Endothelial cell of umbilical vein (primary cell): ENCODE measurements at regions not wholly inside any gene's neighbourhood (a gene's known extent, or its start where the extent isn't known, plus 50 kb on each side); places are given as distances from the start of the nearest gene placed in this dataset.

Experiments
- BruUV-seq: library from RNA; stranded (reverse); fragments of 400-500 nt; replicated peaks from 2 replicates; lab custom pipeline; 2021; lab: Mats Ljungman, UMichigan
- CTCF ChIA-PET: fragments of 300-600, 350-600 bp; sonication (Branson Sonifier 250); formaldehyde crosslinking; loops from one replicate; lab custom pipeline; 2021; ENCODE audit warnings: antibody characterized with exemption, inconsistent platforms; lab: Charles Lee
- POLR2A ChIA-PET: fragments of 300-600, 350-600 bp; sonication (Branson Sonifier 250); formaldehyde crosslinking; loops from one replicate; lab custom pipeline; 2021; ENCODE audit warnings: antibody characterized with exemption, inconsistent platforms; lab: Charles Lee
- DNase-seq: peaks from one replicate; pipeline ENCODE4 v3.0.0-alpha.2; 2011; ENCODE audit warnings: low read depth, low spot score
- FAIRE-seq: peaks from 2 replicates; lab custom pipeline; 2011; peaks lifted over from hg19 to GRCh38; lab: Jason Lieb, UNC
- H2AFZ ChIP-seq: 2 replicates; pipeline ENCODE4 v1.6.0; 2012; ENCODE audit warnings: low read depth, low read length, control low read depth, inconsistent platforms
- H3K27ac ChIP-seq: 2 replicates; pipeline ENCODE4 v1.5.1; 2011; ENCODE audit warnings: low read depth, mild to moderate bottlenecking, control low read depth, low read length, moderate library complexity; ENCODE audit not compliant: insufficient read depth
- H3K27me3 ChIP-seq, 2 experiments: 2 replicates each; pipeline versions ENCODE4 v1.6.0 to v1.6.1; 2011; ENCODE audit warnings: low read length in 2 of 2, mixed read lengths in 1 of 2; ENCODE audit not compliant: control insufficient read depth in 2 of 2, insufficient read depth in 2 of 2
- H3K36me3 ChIP-seq, 2 experiments: 2 replicates in 1 of 2; 3 replicates in 1 of 2; pipeline ENCODE4 v1.5.1; 2011; ENCODE audit warnings: low read length in 2 of 2, mild to moderate bottlenecking in 1 of 2, moderate library complexity in 1 of 2; ENCODE audit not compliant: control insufficient read depth in 2 of 2, insufficient read depth in 2 of 2; ENCODE audit errors: extremely low read depth in 1 of 2
- H3K4me1 ChIP-seq: 3 replicates; pipeline ENCODE4 v1.5.1; 2011; ENCODE audit warnings: mild to moderate bottlenecking, low read length; ENCODE audit not compliant: control insufficient read depth, insufficient read depth; ENCODE audit errors: extremely low read depth
- H3K4me2 ChIP-seq: 2 replicates; pipeline ENCODE4 v1.6.1; 2011; ENCODE audit warnings: low read length, control low read depth, mixed read lengths; ENCODE audit not compliant: insufficient read depth
- H3K4me3 ChIP-seq, 3 experiments: fragments of 200-600 bp in 1 of 3; sonication (generic), shearing (Covaris generic) in 1 of 3; replicated peaks in 1 of 3; 2 replicates each; pipeline ENCODE4 v1.5.1; 2011 to 2016; ENCODE audit warnings: control low read depth in 3 of 3, low read length in 3 of 3, mild to moderate bottlenecking in 2 of 3, inconsistent platforms in 1 of 3, low read depth in 1 of 3, moderate library complexity in 1 of 3; ENCODE audit not compliant: insufficient read depth in 1 of 3
- H3K79me2 ChIP-seq: 2 replicates; pipeline ENCODE4 v1.6.0; 2012; ENCODE audit warnings: low read length, inconsistent platforms; ENCODE audit not compliant: control insufficient read depth, insufficient read depth
- H3K9ac ChIP-seq: replicated peaks from 2 replicates; pipeline ENCODE3; 2011; ENCODE audit warnings: low read length, control low read depth; ENCODE audit not compliant: insufficient read depth; ENCODE audit errors: extremely low read depth
- H3K9me1 ChIP-seq: replicated peaks from 3 replicates; pipeline ENCODE4 v1.6.0; 2011; ENCODE audit warnings: mild to moderate bottlenecking, low read length; ENCODE audit not compliant: control insufficient read depth, insufficient read depth; ENCODE audit errors: extremely low read depth
- H3K9me3 ChIP-seq: replicated peaks from 2 replicates; pipeline ENCODE4 v1.5.1; 2012; ENCODE audit warnings: low read length, inconsistent platforms; ENCODE audit not compliant: control insufficient read depth, insufficient read depth
- H4K20me1 ChIP-seq: replicated peaks from 2 replicates; pipeline ENCODE3; 2011; ENCODE audit warnings: mild to moderate bottlenecking, low read length; ENCODE audit not compliant: control insufficient read depth, insufficient read depth; ENCODE audit errors: extremely low read depth
- EZH2 ChIP-seq: IDR thresholded peaks from 2 replicates; pipeline ENCODE4 v1.6.1; 2012; ENCODE audit warnings: borderline replicate concordance, low read depth, mild to moderate bottlenecking, moderate library complexity, low read length, inconsistent platforms; ENCODE audit not compliant: severe bottlenecking
- FOS ChIP-seq: IDR thresholded peaks from 2 replicates; pipeline ENCODE4 v1.6.1; 2011; ENCODE audit warnings: mild to moderate bottlenecking, low read length, moderate library complexity, borderline replicate concordance; ENCODE audit not compliant: insufficient read depth
- GATA2 ChIP-seq: IDR thresholded peaks from 2 replicates; pipeline ENCODE4 v1.7.0; 2011; ENCODE audit warnings: low read depth, mild to moderate bottlenecking, moderate library complexity, mixed read lengths, low read length; ENCODE audit not compliant: insufficient read length, insufficient read depth
- JUN ChIP-seq: IDR thresholded peaks from 2 replicates; pipeline ENCODE4 v1.6.1; 2011; ENCODE audit warnings: borderline replicate concordance, low read depth; ENCODE audit not compliant: insufficient read length, insufficient read depth
- MYC ChIP-seq: IDR thresholded peaks from one replicate; pipeline ENCODE4 v1.6.1; 2011; ENCODE audit warnings: mild to moderate bottlenecking, low read depth, low read length
- POLR2A ChIP-seq: IDR thresholded peaks from 2 replicates; pipeline ENCODE4 v1.6.1; 2012; ENCODE audit warnings: low read depth, mild to moderate bottlenecking, control low read depth, low read length
- POLR2AphosphoS5 ChIP-seq: IDR thresholded peaks from 2 replicates; pipeline ENCODE4 v1.6.1; 2012; ENCODE audit warnings: low read depth, mild to moderate bottlenecking, control low read depth, low read length, moderate library complexity; ENCODE audit not compliant: insufficient read depth
- dilution Hi-C: fragments of 300-500 bp; cut with MboI; formaldehyde crosslinking; loops from one replicate; pipeline ENCODE4 v1.15.0; 2019; ENCODE audit warnings: low sequenced_read_pairs; ENCODE audit not compliant: extremely low pct_ligation_motif_present
- intact Hi-C: fragments of 100-400 bp; cut with micrococcal nuclease; formaldehyde crosslinking; loops from one replicate; pipeline ENCODE4 v1.10.0; 2022
- TF ChIP-seq, protein P1 (sequence below): IDR thresholded peaks from 2 replicates; pipeline ENCODE4 v1.6.1; 2011; ENCODE audit not compliant: insufficient read depth, insufficient read length
- TF ChIP-seq, protein P2 (sequence below), 2 donors: IDR thresholded peaks; 1 replicate in 1 of 2; 2 replicates in 1 of 2; pipeline ENCODE4 v1.5.1; 2011; ENCODE audit warnings: low read length in 2 of 2, mild to moderate bottlenecking in 2 of 2, moderate library complexity in 2 of 2, control low read depth in 1 of 2, inconsistent platforms in 1 of 2, low read depth in 1 of 2; ENCODE audit not compliant: insufficient read depth in 1 of 2; ENCODE audit errors: extremely low read depth in 1 of 2

DNA sequence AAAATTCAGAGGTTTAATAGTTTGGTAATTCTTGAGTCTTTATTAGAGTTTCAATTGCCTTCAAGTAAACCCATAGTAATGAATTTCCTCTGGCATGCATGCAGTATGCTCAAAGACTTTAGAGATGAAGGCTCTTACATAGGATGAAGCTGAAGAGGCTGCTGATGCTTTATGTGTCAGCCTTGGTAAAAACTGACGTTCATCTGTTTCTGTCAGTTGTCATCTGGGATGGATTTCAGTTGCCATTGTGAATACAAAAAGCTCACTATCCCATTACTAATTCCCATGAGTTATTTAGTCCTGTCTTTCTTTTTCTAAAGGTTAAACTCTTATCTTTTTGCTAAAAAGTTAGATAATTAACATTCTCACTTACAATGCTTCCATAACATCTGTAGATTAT, 136.9 kb upstream of the GBE1 start:
- intact Hi-C loops (no loop called here), dilution Hi-C loops (no loop called here)
- Histone ChIP-seq H4K20me1 (no peaks in the 10 kb centered on the region), H3K4me1 (no peaks in the 10 kb centered on the region), H3K36me3 (no peaks in the 10 kb centered on the region), H3K27me3 (peaks cover 0 to 5% of the 10 kb centered on the region in 2 experiments), H2AFZ (no peak overlapping the region), H3K4me2 (no peak overlapping the region), H3K4me3 (no peak overlapping the region), H3K79me2 (no peaks in the 10 kb centered on the region), H3K9me3 (no peaks in the 10 kb centered on the region), H3K9me1 (no peaks in the 10 kb centered on the region), H3K9ac (no peak overlapping the region), H3K27ac (no peak overlapping the region)
- ChIA-PET CTCF (interaction anchor here (0.9 to 1.6 kb wide), 3 partner anchors 9 to 244 kb away, joined by 3 to 6 read pairs (median 4); no protein-coding TSS in a partner anchor), POLR2A (no interaction called here)
- FAIRE-seq (no peak), DNase-seq (no peak)
- TF ChIP-seq, protein P1, sequence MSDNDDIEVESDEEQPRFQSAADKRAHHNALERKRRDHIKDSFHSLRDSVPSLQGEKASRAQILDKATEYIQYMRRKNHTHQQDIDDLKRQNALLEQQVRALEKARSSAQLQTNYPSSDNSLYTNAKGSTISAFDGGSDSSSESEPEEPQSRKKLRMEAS, result no peak
- TF ChIP-seq POLR2AphosphoS5, result no peak
- TF ChIP-seq GATA2, result no peak
- no peak for TF ChIP-seq FOS
- TF ChIP-seq POLR2A, result no peak
- no TSS peak for BruUV-seq

DNA sequence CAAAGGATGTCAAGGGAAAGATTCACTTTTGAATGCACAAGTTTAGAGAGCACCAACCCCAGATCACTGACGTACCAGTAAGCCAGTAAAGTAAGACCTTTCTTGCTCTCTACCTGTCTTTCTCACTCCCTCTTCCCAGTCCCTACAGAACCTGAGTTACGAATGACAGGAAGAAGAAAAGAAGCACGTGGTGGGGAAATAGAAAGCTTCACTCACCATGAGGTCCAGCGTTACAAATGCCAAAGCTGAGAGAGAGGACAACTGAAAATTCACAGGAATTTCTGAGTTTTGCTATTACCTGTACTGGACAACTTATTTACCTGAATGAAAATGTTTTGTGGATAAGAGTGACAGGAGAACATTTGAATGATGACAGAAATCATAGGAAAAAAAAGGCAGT, 133.2 kb upstream of the GBE1 start:
- Histone ChIP-seq H3K36me3 (no peaks in the 10 kb centered on the region), H3K9me3 (no peaks in the 10 kb centered on the region), H2AFZ (no peak overlapping the region), H3K27me3 (peaks cover 0 to 2% of the 10 kb centered on the region in 2 experiments), H3K9me1 (no peaks in the 10 kb centered on the region), H3K4me1 (no peaks in the 10 kb centered on the region), H4K20me1 (no peaks in the 10 kb centered on the region), H3K4me2 (no peak overlapping the region), H3K27ac (no peak overlapping the region), H3K4me3 (no peak overlapping the region), H3K79me2 (no peaks in the 10 kb centered on the region), H3K9ac (no peak overlapping the region)
- TF ChIP-seq MYC, result no peak
- TF ChIP-seq, protein P1, result no peak
- no peak for TF ChIP-seq EZH2
- no peak for TF ChIP-seq POLR2A
- TF ChIP-seq GATA2, result no peak
- TF ChIP-seq, protein P2, sequence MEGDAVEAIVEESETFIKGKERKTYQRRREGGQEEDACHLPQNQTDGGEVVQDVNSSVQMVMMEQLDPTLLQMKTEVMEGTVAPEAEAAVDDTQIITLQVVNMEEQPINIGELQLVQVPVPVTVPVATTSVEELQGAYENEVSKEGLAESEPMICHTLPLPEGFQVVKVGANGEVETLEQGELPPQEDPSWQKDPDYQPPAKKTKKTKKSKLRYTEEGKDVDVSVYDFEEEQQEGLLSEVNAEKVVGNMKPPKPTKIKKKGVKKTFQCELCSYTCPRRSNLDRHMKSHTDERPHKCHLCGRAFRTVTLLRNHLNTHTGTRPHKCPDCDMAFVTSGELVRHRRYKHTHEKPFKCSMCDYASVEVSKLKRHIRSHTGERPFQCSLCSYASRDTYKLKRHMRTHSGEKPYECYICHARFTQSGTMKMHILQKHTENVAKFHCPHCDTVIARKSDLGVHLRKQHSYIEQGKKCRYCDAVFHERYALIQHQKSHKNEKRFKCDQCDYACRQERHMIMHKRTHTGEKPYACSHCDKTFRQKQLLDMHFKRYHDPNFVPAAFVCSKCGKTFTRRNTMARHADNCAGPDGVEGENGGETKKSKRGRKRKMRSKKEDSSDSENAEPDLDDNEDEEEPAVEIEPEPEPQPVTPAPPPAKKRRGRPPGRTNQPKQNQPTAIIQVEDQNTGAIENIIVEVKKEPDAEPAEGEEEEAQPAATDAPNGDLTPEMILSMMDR (IDR thresholded peaks at IDR 0.05; ENCODE audit: extremely low read depth in 1 of 2, insufficient read depth in 1 of 2, low read depth in 1 of 2, low read length in 2 of 2), result no peak
- TF ChIP-seq JUN, result no peak
- TF ChIP-seq POLR2AphosphoS5, result no peak
- TF ChIP-seq FOS, result no peak
- FAIRE-seq, result no peak
- no TSS peak for BruUV-seq
- no peak for DNase-seq
- ChIA-PET CTCF (interaction anchor here (1.6 kb wide), 1 partner anchor 17 kb away, joined by 4 read pairs; no protein-coding TSS in a partner anchor), POLR2A (no interaction called here)
- intact Hi-C loops, result no loop called here
- dilution Hi-C loops, result no loop called here
